Gastrocnemius medialis (tissue), 4 donors: ENCODE measurements at regions not wholly inside any gene's neighbourhood (a gene's known extent, or its start where the extent isn't known, plus 50 kb on each side); places are given as distances from the start of the nearest gene placed in this dataset.

Experiments used
- POLR2A ChIP-seq, 2 donors: fragments of 450-650 bp; IDR thresholded peaks; one replicate each; pipeline ENCODE4 v1.6.1; 2017; ENCODE audit warnings: antibody characterized with exemption in 2 of 2, mild to moderate bottlenecking in 2 of 2, moderate library complexity in 2 of 2
- TF ChIP-seq, protein P1 (sequence below), 5 experiments: fragments of 450-650 bp in 3 of 5; fragments of 200-600 bp in 2 of 5; sonication (generic) in 2 of 5; IDR thresholded peaks in 4 of 5; conservative IDR thresholded peaks in 1 of 5; 1 replicate in 4 of 5; 2 replicates in 1 of 5; pipeline ENCODE4 v1.5.1; 2016 to 2019; ENCODE audit warnings: antibody characterized with exemption in 5 of 5, mild to moderate bottlenecking in 3 of 5, moderate library complexity in 3 of 5

DNA sequence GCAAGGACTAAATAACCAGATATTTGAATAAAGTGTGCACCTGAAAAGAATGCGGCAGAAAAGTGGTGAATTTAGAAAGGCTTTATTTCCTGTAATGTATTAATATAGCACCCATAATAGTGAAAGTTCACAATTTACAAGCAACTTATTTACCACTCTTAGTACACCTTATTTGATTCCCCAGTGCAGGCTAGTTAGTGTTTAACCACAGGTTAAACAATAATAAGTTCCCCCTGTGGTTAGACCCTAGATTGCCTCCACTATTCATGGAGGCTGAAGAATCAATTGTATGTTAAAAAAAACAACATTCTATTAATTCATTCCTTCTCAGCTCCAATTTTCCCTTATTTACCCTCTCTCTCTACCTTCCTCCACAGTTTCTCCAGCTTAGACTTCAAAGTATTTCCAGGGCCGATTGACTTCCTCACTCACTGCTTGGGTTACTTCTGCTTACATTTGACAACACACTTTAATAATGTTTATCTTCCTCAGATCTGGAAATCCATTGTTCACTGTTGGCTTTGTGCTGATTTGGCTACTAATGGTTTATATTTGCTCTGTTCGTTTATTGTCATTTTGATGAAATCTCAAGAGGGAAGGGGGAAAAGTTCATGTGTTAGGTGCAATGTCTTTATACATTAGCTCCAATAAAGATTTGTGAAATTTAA is 796.3 kb downstream of the BRINP3 start:
- TF ChIP-seq, protein P1, sequence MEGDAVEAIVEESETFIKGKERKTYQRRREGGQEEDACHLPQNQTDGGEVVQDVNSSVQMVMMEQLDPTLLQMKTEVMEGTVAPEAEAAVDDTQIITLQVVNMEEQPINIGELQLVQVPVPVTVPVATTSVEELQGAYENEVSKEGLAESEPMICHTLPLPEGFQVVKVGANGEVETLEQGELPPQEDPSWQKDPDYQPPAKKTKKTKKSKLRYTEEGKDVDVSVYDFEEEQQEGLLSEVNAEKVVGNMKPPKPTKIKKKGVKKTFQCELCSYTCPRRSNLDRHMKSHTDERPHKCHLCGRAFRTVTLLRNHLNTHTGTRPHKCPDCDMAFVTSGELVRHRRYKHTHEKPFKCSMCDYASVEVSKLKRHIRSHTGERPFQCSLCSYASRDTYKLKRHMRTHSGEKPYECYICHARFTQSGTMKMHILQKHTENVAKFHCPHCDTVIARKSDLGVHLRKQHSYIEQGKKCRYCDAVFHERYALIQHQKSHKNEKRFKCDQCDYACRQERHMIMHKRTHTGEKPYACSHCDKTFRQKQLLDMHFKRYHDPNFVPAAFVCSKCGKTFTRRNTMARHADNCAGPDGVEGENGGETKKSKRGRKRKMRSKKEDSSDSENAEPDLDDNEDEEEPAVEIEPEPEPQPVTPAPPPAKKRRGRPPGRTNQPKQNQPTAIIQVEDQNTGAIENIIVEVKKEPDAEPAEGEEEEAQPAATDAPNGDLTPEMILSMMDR (IDR thresholded peaks at IDR 0.05 in 4 of 5, conservative IDR thresholded peaks at IDR 0.05 in 1 of 5) = no peak
- no peak for TF ChIP-seq POLR2A (IDR thresholded peaks at IDR 0.05)
